ENCODE measurements at regions not wholly inside any gene's neighbourhood (a gene's known extent, or its start where the extent isn't known, plus 50 kb on each side); places are given as distances from the start of the nearest gene placed in this dataset.

DNA sequence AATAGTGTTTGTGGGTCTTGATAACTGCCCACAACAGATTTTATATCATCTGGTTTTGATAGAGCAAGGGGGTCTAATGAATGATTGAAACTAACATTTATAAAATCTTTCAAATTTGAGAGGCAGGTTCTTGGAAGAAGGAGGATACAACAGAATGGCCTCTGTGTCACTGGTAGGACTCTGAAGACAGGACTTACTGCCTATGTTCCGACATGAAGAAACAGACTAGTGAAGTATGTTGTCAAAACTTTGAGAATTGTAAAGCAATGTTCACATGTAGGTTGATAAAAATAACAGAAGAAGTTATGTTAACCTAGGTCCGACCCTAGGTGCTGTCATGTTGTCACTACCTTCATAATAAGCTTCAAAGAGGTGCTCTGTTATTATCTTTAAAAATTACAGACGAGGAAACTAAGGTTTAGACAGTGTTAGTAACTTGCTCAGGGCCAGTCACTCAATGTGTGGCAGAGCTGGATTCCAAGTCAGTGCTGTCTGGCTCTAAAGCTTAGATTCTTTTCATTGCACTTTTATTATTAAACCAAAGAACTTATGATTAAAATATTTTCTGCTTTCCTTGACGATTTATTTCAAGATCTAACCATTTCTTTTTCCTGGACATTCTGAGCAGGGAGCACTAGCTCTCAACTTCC lies 146.2 kb downstream of the RPIA start:
- TF ChIP-seq, protein P1, sequence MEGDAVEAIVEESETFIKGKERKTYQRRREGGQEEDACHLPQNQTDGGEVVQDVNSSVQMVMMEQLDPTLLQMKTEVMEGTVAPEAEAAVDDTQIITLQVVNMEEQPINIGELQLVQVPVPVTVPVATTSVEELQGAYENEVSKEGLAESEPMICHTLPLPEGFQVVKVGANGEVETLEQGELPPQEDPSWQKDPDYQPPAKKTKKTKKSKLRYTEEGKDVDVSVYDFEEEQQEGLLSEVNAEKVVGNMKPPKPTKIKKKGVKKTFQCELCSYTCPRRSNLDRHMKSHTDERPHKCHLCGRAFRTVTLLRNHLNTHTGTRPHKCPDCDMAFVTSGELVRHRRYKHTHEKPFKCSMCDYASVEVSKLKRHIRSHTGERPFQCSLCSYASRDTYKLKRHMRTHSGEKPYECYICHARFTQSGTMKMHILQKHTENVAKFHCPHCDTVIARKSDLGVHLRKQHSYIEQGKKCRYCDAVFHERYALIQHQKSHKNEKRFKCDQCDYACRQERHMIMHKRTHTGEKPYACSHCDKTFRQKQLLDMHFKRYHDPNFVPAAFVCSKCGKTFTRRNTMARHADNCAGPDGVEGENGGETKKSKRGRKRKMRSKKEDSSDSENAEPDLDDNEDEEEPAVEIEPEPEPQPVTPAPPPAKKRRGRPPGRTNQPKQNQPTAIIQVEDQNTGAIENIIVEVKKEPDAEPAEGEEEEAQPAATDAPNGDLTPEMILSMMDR (IDR thresholded peaks at IDR 0.05) = no peak
- TF ChIP-seq POLR2A (IDR thresholded peaks at IDR 0.05) = no peak
